ENCODE measurements at regions not wholly inside any gene's neighbourhood (a gene's known extent, or its start where the extent isn't known, plus 50 kb on each side); places are given as distances from the start of the nearest gene placed in this dataset.

DNA sequence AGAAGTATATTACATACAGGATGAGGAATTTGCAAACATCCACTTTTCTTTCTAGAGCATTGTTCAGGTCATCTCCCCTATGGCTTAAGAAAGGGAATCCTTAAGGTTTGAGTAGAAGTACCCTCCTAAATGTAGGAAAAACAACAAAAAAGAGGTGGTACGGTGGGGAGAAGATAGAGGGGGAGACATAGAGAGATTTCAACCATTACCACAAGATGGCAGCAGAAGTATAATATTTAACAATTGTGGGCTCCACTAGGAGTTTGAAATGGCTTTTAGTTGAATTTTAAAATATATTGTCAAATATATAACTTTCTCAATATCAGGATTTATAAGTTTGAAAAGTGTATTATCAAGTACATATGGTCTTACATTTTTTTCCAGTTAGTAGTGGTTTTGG, 72.7 kb upstream of the PRKG1 start:
- CTCF ChIA-PET, result no interaction called here

GRCh38 chr10:51002469-51002868, 71.8 kb upstream of the PRKG1 start:
- WGBS (ENCODE audit: missing lambda C conversion rate), result 88% methylated on average over 1 of the region's 1 CpG
- POLR2A ChIA-PET, result no interaction called here
- Histone ChIP-seq H3K4me2 (no peak overlapping the region), H3K4me1 (no peaks in the 10 kb centered on the region), H3K4me3 (no peak overlapping the region), H3K27ac (no peak overlapping the region), H3K9me3 (no peaks in the 10 kb centered on the region)
- FAIRE-seq, result no peak
- no peak for DNase-seq (ENCODE audit: low read depth in 1 of 2, low spot score in 1 of 2)
- TF ChIP-seq HOXB5 (CRISPR knock-in tag; IDR thresholded peaks at IDR 0.05) (no peak), ZFP36 (IDR thresholded peaks at IDR 0.05; ENCODE audit: borderline replicate concordance, partially characterized antibody) (no peak), ATOH8 (CRISPR knock-in tag; IDR thresholded peaks at IDR 0.05; ENCODE audit: low read depth) (no peak)
- CTCF ChIA-PET, result no interaction called here
- no peak for ATAC-seq

More for the DNA sequence above, 72.7 kb upstream of the PRKG1 start:
- WGBS (ENCODE audit: missing lambda C conversion rate), result 5% methylated on average over 1 of the region's 1 CpG
- peak; percentile 42 to 62 for TF ChIP-seq RAD21 (conservative IDR thresholded peaks at IDR 0.05 in 1 of 2, IDR thresholded peaks at IDR 0.05 in 1 of 2)
- TF ChIP-seq SMC3 (IDR thresholded peaks at IDR 0.05), result peak; percentile 49; the same call in 1 of the 3 replicates
- TF ChIP-seq CTCF (IDR thresholded peaks at IDR 0.05), result peak; percentile 66
- no peak for TF ChIP-seq JUNB (IDR thresholded peaks at IDR 0.05)
- TF ChIP-seq GATA3 (IDR thresholded peaks at IDR 0.05; ENCODE audit: borderline replicate concordance), result no peak
- TF ChIP-seq, protein P1, sequence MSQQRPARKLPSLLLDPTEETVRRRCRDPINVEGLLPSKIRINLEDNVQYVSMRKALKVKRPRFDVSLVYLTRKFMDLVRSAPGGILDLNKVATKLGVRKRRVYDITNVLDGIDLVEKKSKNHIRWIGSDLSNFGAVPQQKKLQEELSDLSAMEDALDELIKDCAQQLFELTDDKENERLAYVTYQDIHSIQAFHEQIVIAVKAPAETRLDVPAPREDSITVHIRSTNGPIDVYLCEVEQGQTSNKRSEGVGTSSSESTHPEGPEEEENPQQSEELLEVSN (IDR thresholded peaks at IDR 0.05; ENCODE audit: borderline replicate concordance, low read depth), result no peak
- Histone ChIP-seq H3K4me3 (no peak overlapping the region), H3K9me3 (no peaks in the 10 kb centered on the region), H3K27ac (no peak overlapping the region), H3K4me1 (no peaks in the 10 kb centered on the region), H3K4me2 (no peak overlapping the region)
- DNase-seq (ENCODE audit: low read depth in 1 of 2, low spot score in 1 of 2) (no peak), FAIRE-seq (no peak), ATAC-seq (peak; percentile 74 to 82; a peak in 4 of 6 replicates)
- POLR2A ChIA-PET, result no interaction called here

DNA sequence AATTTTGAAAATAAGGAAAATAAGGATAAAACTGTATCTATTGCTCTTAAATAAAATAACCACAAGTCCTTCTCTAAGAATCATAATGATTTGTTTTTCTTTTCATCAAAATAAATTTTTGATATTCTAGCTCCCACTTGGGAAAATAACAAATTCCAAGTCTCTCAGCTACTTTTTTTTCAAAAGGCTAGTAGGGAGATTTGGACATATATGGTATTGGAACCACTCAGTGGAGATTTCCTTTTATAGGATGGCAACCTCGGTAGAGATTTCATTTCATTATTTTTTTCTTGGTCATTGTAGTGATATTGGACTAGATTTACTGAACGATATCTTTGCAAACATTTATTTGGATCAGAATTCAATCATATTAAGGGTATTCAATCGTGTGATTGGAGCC, 69.5 kb upstream of the PRKG1 start:
- WGBS (ENCODE audit: missing lambda C conversion rate), result 14% methylated on average over 3 of the region's 3 CpGs
- no peaks in the 10 kb centered on the region for H3K4me1 ChIP-seq
- FAIRE-seq, result no peak
- DNase-seq (ENCODE audit: low read depth in 1 of 2, low spot score in 1 of 2), result no peak
- H3K9me3 ChIP-seq, result no peaks in the 10 kb centered on the region
- H3K4me3 ChIP-seq, result no peak overlapping the region
- CTCF ChIA-PET, result no interaction called here
- POLR2A ChIA-PET, result no interaction called here
- no peak overlapping the region for H3K27ac ChIP-seq
- no peak overlapping the region for H3K4me2 ChIP-seq
- ATAC-seq, result no peak
- TF ChIP-seq CBX2 (IDR thresholded peaks at IDR 0.05; ENCODE audit: borderline replicate concordance, low read depth) (no peak), HOXA7 (CRISPR knock-in tag; IDR thresholded peaks at IDR 0.05) (no peak), HEYL (CRISPR knock-in tag; IDR thresholded peaks at IDR 0.05) (no peak), CEBPB (IDR thresholded peaks at IDR 0.05) (no peak), CBX8 (IDR thresholded peaks at IDR 0.05) (no peak), POLR2AphosphoS2 (conservative IDR thresholded peaks at IDR 0.05; ENCODE audit: low read length) (no peak), FOSB (CRISPR knock-in tag; IDR thresholded peaks at IDR 0.05) (no peak), RNF2 (IDR thresholded peaks at IDR 0.05; ENCODE audit: borderline replicate concordance, low read depth) (no peak), BHLHE40 (IDR thresholded peaks at IDR 0.05; ENCODE audit: low read depth, low read length) (no peak), PHF8 (IDR thresholded peaks at IDR 0.05; ENCODE audit: borderline replicate concordance, low read depth) (no peak), JUNB (IDR thresholded peaks at IDR 0.05) (no peak), FOXS1 (CRISPR knock-in tag; IDR thresholded peaks at IDR 0.05) (no peak), FOSL2 (IDR thresholded peaks at IDR 0.05) (no peak), FOSL2 (CRISPR knock-in tag; IDR thresholded peaks at IDR 0.05) (no peak), RFX5 (IDR thresholded peaks at IDR 0.05) (no peak), KDM1A (IDR thresholded peaks at IDR 0.05; ENCODE audit: low read depth) (no peak), MAZ (IDR thresholded peaks at IDR 0.05; ENCODE audit: borderline replicate concordance, low read depth, low read length) (no peak)
- TF ChIP-seq, protein P2, sequence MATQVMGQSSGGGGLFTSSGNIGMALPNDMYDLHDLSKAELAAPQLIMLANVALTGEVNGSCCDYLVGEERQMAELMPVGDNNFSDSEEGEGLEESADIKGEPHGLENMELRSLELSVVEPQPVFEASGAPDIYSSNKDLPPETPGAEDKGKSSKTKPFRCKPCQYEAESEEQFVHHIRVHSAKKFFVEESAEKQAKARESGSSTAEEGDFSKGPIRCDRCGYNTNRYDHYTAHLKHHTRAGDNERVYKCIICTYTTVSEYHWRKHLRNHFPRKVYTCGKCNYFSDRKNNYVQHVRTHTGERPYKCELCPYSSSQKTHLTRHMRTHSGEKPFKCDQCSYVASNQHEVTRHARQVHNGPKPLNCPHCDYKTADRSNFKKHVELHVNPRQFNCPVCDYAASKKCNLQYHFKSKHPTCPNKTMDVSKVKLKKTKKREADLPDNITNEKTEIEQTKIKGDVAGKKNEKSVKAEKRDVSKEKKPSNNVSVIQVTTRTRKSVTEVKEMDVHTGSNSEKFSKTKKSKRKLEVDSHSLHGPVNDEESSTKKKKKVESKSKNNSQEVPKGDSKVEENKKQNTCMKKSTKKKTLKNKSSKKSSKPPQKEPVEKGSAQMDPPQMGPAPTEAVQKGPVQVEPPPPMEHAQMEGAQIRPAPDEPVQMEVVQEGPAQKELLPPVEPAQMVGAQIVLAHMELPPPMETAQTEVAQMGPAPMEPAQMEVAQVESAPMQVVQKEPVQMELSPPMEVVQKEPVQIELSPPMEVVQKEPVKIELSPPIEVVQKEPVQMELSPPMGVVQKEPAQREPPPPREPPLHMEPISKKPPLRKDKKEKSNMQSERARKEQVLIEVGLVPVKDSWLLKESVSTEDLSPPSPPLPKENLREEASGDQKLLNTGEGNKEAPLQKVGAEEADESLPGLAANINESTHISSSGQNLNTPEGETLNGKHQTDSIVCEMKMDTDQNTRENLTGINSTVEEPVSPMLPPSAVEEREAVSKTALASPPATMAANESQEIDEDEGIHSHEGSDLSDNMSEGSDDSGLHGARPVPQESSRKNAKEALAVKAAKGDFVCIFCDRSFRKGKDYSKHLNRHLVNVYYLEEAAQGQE (IDR thresholded peaks at IDR 0.05), result no peak
- TF ChIP-seq, protein P3, sequence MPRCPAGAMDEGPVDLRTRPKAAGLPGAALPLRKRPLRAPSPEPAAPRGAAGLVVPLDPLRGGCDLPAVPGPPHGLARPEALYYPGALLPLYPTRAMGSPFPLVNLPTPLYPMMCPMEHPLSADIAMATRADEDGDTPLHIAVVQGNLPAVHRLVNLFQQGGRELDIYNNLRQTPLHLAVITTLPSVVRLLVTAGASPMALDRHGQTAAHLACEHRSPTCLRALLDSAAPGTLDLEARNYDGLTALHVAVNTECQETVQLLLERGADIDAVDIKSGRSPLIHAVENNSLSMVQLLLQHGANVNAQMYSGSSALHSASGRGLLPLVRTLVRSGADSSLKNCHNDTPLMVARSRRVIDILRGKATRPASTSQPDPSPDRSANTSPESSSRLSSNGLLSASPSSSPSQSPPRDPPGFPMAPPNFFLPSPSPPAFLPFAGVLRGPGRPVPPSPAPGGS (IDR thresholded peaks at IDR 0.05), result no peak

Measured in A549 (cell line).